Lower lobe of right lung (tissue), 2 donors: ENCODE measurements at regions not wholly inside any gene's neighbourhood (a gene's known extent, or its start where the extent isn't known, plus 50 kb on each side); places are given as distances from the start of the nearest gene placed in this dataset.

Experiments
- ATAC-seq, 2 donors: fragments of 200-7000 bp; cut with Tn5 transposase; one replicate each; pipeline ENCODE4 v1.9.1; 2020 to 2022; ENCODE audit warnings: mild to moderate bottlenecking in 2 of 2, moderate library complexity in 2 of 2
- DNase-seq: peaks from one replicate; pipeline ENCODE4 v3.0.0-alpha.2; 2020
- H3K27ac ChIP-seq: fragments of 200-600 bp; one replicate; pipeline ENCODE4 v1.8.0; 2022
- H3K27me3 ChIP-seq: fragments of 200-600 bp; one replicate; pipeline ENCODE4 v1.8.0; 2022; ENCODE audit warnings: low read depth
- H3K36me3 ChIP-seq: fragments of 200-600 bp; one replicate; pipeline ENCODE4 v1.8.0; 2022; ENCODE audit warnings: mild to moderate bottlenecking
- H3K4me1 ChIP-seq: fragments of 200-600 bp; one replicate; pipeline ENCODE4 v1.8.0; 2022
- H3K4me3 ChIP-seq: fragments of 200-600 bp; one replicate; pipeline ENCODE4 v1.8.0; 2022; ENCODE audit warnings: mild to moderate bottlenecking
- H3K9me3 ChIP-seq: fragments of 200-600 bp; one replicate; pipeline ENCODE4 v1.8.0; 2022
- CTCF ChIP-seq: fragments of 200-600 bp; IDR thresholded peaks from one replicate; pipeline ENCODE4 v1.8.0; 2022; ENCODE audit warnings: antibody characterized with exemption, mild to moderate bottlenecking
- intact Hi-C: fragments of 100-400 bp; cut with DNase I; formaldehyde crosslinking; loops from one replicate; pipeline ENCODE4 v1.11.0; 2022
- donor health status: DM: no; HTN: yes; CAD: no; lungs with severe emphysema.

DNA sequence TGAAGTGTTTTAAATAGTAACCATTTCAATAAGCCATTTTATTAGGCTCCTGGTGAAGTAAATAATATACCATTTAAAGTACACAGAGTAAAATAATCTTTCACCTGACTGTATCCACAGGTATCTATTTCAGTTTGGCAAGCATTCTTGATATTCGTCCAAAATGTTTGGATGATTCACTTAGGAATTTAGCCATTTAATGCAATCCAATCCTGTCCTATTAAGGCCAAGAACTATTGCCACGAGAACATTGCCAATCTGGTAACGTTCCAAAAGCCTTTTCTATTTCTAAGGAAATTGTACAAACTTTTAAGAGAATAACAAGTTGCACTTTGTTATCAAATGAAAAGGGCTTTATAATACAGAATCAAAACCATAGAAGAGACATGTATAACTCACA lies 209.8 kb upstream of the THRB start:
- no peak for TF ChIP-seq CTCF
- Histone ChIP-seq H3K27me3 (no peaks in the 10 kb centered on the region), H3K36me3 (no peaks in the 10 kb centered on the region), H3K4me1 (no peaks in the 10 kb centered on the region), H3K9me3 (no peaks in the 10 kb centered on the region), H3K4me3 (no peak overlapping the region), H3K27ac (no peak overlapping the region)
- no peak for ATAC-seq
- no peak for DNase-seq
- intact Hi-C loops: no loop called here

GRCh38 chr3:24707936-24708335 lies 213.3 kb upstream of the THRB start:
- Histone ChIP-seq H3K9me3 (no peaks in the 10 kb centered on the region), H3K4me1 (no peaks in the 10 kb centered on the region), H3K4me3 (no peak overlapping the region), H3K36me3 (no peaks in the 10 kb centered on the region), H3K27me3 (no peaks in the 10 kb centered on the region), H3K27ac (no peak overlapping the region)
- DNase-seq: no peak
- no peak for ATAC-seq
- no peak for TF ChIP-seq CTCF
- intact Hi-C loops: no loop called here

DNA sequence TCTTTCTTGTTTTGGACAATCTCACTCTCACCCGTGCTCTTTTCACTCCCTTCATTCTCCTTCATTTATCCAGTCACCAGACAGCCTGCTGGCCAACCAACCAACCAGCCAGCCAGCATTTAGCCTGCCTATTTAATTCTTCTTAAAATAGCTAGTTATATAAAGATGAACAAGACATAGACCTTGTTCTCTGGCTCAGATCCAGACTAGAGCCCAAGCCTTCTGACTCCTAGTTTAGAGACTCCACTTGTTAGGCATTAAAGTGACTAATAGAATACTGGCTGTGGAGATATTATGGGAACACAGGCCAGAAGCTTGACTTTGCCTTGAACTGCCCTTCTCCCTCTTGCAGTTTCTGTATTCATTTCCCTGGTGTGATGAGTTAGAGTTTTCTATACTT lies 215.3 kb upstream of the THRB start:
- ATAC-seq: no peak

GRCh38 chr3:24713516-24713915 lies 218.9 kb upstream of the THRB start:
- no peak for ATAC-seq
- intact Hi-C loops: no loop called here
- TF ChIP-seq CTCF: no peak
- H3K36me3 ChIP-seq: no peaks in the 10 kb centered on the region
- DNase-seq: no peak
- no peaks in the 10 kb centered on the region for H3K9me3 ChIP-seq
- no peaks in the 10 kb centered on the region for H3K4me1 ChIP-seq
- no peaks in the 10 kb centered on the region for H3K27me3 ChIP-seq
- H3K27ac ChIP-seq: no peak overlapping the region
- no peak overlapping the region for H3K4me3 ChIP-seq

More for the DNA sequence above, 215.3 kb upstream of the THRB start:
- intact Hi-C loops: no loop called here
- Histone ChIP-seq H3K9me3 (no peaks in the 10 kb centered on the region), H3K4me1 (no peaks in the 10 kb centered on the region), H3K36me3 (no peaks in the 10 kb centered on the region), H3K27me3 (no peaks in the 10 kb centered on the region), H3K27ac (no peak overlapping the region), H3K4me3 (no peak overlapping the region)
- TF ChIP-seq CTCF: no peak
- DNase-seq: no peak

DNA sequence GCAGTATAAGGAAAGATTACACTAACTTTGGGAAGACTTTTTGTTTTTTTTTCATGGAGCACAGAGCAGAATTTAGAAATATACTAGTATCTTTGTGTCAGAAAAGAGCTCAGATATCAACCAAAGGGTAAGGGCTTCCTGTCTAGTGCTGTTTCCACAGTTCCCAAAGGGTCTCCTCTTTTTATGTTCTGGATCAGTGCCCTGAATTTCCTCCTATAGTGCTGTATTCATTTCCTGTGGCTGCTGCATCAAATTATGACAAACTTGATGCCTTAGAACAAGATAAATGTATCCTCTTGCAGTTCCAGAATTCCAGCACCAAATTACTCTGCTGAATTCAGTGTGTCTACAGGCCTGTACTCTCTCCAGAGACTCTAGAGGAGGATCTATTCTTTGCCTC lies 219.8 kb upstream of the THRB start:
- no peak overlapping the region for H3K4me3 ChIP-seq
- H3K27ac ChIP-seq: no peak overlapping the region
- H3K4me1 ChIP-seq: no peaks in the 10 kb centered on the region
- intact Hi-C loops: no loop called here
- TF ChIP-seq CTCF: no peak
- DNase-seq: no peak
- no peaks in the 10 kb centered on the region for H3K36me3 ChIP-seq
- no peak for ATAC-seq
- no peaks in the 10 kb centered on the region for H3K9me3 ChIP-seq
- no peaks in the 10 kb centered on the region for H3K27me3 ChIP-seq
